GM12873 (cell line): ENCODE measurements at regions not wholly inside any gene's neighbourhood (a gene's known extent, or its start where the extent isn't known, plus 50 kb on each side); places are given as distances from the start of the nearest gene placed in this dataset.

Experiments used
- CTCF ChIP-seq: IDR thresholded peaks from 2 replicates; pipeline ENCODE4 v1.5.1; 2012; ENCODE audit warnings: low read depth, mild to moderate bottlenecking, moderate library complexity, low read length, control low read depth; ENCODE audit not compliant: insufficient read depth; ENCODE audit errors: missing control alignments

GRCh38 chr1:244220410-244220809, 169.3 kb downstream of the ZBTB18 start:
- TF ChIP-seq CTCF: no peak

- TF ChIP-seq CTCF: no peak
Observed at GRCh38 chr1:244221991-244222390, 170.9 kb downstream of the ZBTB18 start.

- no peak for TF ChIP-seq CTCF
Observed at GRCh38 chr1:244224487-244225430, 173.7 kb downstream of the ZBTB18 start.

- no peak for TF ChIP-seq CTCF
Observed at GRCh38 chr1:244226435-244226834, 175.4 kb downstream of the ZBTB18 start.

GRCh38 chr1:244230470-244230869, 179.4 kb downstream of the ZBTB18 start:
- TF ChIP-seq CTCF: no peak

GRCh38 chr1:244231193-244231571, 180.1 kb downstream of the ZBTB18 start:
- no peak for TF ChIP-seq CTCF

- no peak for TF ChIP-seq CTCF
Observed at GRCh38 chr1:244231572-244232315, 180.7 kb downstream of the ZBTB18 start.
